ENCODE measurements at regions not wholly inside any gene's neighbourhood (a gene's known extent, or its start where the extent isn't known, plus 50 kb on each side); places are given as distances from the start of the nearest gene placed in this dataset.

DNA sequence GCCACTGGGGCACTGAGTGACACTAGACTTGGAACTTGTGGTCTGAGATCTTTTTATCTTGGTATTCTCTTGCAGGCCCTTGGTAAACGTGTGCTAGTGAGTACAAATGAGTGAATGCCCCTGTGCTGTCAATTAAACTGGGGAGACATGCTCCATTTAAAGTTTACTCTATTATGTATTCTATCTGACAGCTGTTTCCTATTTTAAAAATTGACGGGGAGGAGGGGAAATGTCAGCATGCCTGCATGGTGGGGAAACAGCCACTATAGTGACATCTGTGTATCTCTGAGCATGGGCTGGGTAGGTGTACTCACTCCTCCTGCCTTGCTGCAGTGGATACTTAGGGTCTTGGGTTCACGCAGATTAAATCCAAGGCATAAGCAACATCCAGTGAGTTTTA is 59.0 kb upstream of the IKBKE start:
- no peak for DNase-seq

DNA sequence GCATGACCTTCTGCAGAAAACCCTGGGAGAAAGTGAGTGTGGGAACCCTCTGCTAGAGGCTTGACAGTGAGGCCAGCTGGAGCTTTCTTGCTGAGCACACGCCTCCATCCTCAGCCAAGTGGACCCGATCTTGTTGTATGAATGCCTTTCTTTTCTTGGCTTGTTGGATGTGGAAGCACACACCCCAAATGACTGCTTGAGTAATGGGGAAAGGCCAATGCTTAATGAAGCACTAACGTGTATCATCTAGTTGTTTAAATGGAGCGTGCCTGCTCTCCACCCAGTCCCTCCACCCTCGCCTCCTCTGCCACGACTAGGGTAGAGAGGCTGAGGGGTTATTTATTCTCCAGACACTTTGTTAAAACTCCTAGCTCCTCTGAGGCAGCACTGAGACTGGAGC is 54.3 kb upstream of the IKBKE start:
- no peak for DNase-seq

DNA sequence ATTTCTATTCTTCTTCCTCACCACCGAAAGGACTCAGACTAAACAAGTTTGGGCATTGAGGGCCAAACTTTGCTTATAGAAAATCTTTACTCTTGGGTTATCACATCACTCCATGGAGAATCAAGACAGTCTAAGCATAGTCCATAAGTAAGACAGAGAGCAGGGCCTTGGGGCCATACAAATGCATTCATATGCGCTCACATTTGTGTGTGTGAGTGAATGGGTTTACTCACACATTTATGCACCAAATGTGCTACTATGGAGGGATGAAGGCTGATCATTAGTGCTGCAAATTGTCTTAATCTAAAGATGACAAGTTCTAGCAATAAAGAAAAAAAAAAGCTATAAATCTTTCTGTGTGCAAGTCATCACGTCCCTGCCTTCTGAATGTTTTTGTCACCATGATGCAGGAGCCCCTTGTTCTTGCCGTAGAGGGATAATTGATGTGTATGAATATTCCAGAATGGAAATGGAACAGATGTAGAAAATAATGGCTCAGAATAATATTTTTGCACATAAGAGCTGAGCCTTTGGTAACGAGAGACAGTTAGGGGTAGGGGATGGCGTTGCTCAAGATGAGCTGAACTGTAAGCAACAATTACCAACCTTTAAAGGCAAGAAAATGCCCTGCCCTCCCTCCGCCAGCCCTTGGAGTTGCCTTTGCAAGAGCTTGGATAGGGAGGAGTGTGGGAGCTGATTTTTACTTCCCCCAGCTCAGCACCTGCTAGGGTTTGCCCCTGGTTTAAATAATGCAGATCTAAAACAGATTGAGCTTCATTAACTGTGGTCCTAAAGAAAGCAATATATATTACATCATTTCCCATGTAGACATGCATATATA is 52.3 kb upstream of the IKBKE start:
- no peak for DNase-seq

DNA sequence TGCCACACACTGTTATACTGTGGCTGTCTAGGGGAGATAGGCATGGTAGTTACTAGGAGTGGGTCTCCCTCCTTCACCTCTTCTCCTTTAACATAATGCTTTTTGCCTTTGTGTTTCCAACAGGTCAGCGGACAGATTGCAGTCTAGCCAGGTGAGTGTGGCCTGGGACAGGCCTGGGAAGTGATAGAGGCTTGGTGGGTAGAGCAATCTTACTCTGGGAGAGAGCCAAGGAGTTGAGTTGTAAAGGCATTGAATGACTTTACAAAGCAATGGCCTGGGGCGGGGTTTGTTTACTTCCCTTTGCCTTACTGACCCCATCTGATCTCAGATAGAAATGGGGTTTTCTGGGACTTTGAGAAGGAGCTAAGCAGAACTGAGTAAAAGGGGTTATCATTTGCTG is 51.0 kb upstream of the IKBKE start:
- DNase-seq, result no peak

DNA sequence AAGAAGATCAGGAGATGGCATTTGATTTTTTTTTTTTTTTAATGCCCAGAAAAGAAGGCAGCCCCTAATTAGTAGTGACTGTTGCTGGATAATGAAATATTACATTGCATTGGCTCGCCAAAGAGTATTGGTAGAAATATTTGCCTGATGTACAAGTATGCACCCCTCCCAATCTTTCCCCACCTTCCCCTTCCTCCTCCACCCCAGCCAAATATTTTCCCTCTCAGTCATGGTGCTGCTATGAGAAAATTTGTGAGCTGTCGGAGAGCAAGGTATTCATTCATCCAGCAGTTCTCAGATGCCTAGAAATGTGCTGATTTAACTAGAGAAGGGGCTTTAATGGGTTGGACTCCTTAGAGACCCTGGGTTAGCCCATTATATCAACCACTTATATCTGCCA is 50.5 kb upstream of the IKBKE start:
- no peak for DNase-seq

DNA sequence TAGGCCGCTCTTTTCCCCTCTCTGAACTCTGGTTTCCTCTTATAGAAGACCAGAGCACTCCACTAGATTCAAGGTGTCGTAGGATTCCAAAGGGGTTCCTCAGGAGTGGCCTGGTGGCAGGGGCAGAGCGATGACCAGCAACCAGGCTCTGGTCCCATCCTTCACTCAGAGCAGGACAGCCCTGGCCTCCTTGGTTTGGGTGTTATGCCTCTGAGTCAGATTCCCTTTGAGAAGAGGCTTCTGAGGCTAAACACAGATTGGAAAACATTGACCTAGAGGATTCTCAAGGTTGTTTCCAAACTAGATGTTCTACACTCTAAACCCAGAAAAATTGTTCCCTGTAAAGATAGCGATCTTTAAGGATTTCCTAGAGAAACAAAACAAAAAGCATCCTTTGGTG is 49.8 kb upstream of the IKBKE start:
- DNase-seq, result no peak
